T-helper 9 cell (primary cell): ENCODE measurements at regions not wholly inside any gene's neighbourhood (a gene's known extent, or its start where the extent isn't known, plus 50 kb on each side); places are given as distances from the start of the nearest gene placed in this dataset.
"Not testable (repeated sequence)": the region's sequence is repeated elsewhere in the genome, so short reads cannot be mapped to it uniquely, and the experiment has no call there.

Experiments
- DNase-seq: peaks from one replicate; pipeline ENCODE4 v3.0.0-alpha.2; 2020

DNA sequence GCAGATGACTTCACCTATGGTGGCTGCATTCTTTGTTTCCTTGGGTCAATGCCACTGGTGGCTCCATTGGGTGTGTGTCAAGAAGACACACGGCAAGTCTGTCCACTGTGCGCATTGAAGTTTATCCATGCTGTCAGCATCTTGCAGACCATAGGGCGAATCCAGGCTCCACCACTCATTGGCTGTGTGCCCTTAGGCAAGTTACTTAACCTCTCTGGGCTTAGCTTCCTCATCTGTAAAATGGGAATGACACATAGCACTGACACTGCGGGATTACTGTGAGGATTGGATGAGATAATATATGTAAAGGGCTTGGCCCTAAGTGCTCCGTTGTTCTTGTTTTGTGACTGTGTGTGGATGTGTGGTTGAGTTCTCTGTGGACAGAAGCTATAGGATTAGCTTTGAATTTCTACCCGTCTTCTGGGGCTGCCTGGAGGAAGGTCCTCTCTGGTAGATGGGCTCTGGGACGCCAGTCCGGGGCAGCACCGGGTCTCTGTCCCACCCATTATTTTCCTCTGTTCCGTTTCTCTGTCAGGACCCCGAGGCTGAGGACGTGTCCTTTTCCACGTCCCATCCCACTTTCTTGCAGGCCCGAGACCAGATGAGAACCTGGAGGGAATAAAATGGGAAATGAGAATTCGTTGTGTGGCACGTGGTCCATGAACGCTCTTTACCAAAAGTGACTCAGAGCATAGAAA is 178.4 kb downstream of the IRF8 start:
- no peak for DNase-seq

DNA sequence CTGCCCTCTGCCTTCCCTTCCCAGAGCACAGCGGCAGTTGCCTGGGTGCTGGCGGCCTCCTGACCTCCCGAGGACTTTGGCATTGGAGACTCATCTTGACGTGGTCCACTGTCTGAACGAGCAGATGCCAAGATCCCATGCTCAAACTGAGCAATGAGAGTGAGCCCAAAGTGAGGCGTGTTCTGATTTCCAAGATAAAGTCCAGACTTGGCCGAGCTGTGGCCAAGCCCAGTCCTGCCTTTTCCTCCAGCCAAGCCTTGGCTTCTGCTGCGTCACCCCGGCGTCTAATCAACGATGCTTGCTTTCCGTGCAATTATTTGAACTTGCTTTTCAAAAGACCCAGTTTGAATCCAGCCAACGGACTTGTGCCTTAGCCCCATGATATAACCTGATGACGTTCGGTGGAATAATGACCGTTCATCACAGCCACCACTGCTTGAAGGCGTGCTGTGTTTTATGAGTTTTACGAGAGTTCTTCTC is 179.2 kb downstream of the IRF8 start:
- no peak for DNase-seq

DNA sequence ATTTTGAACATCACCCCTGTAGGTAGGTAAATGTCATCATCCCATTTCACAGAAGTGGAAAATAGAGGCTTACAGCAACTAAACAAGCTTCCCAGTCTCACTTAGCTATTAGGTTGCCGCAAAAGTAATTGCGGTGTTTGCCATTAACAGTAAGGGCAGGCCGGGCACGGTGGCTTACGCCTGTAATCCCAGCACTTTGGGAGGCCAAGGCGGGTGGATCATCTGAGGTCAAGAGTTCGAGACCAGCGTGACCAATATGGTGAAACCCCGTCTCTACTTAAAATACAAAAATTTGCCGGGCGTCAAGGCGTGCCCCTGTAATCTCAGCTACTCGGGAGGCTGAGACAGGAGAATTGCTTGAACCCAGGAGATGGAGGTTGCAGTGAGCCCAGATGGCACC is 179.7 kb downstream of the IRF8 start:
- not testable (repeated sequence) for DNase-seq

DNA sequence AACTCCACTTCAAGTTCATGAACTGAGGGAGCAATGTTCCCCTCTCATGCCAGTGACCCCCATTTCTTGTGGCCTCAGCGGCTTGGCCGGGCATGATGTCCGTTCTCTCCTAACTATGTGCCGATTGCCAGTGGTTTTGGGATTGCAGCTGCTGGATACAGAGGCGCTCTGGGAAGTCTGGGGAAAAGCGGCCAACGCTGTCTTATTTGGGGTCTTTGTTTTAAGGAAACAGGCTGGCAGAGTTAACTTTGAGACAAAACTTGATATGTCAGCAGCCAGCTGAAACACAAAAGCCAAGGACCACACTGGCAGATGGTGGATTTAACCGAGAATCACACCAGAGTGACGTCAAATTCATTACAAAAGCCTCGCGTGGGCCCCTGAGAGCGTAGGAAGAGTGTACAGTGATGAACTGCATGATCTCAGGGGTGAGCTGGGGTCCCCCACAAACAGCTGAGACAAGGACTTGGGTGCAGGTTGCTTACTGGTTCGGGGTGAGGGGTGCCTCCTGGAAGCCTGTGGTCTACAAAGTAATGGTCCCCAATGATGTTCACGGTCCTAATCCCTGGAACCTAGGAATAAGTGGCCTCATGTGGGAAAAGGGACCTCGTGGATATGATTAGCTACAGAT is 180.4 kb downstream of the IRF8 start:
- no peak for DNase-seq

DNA sequence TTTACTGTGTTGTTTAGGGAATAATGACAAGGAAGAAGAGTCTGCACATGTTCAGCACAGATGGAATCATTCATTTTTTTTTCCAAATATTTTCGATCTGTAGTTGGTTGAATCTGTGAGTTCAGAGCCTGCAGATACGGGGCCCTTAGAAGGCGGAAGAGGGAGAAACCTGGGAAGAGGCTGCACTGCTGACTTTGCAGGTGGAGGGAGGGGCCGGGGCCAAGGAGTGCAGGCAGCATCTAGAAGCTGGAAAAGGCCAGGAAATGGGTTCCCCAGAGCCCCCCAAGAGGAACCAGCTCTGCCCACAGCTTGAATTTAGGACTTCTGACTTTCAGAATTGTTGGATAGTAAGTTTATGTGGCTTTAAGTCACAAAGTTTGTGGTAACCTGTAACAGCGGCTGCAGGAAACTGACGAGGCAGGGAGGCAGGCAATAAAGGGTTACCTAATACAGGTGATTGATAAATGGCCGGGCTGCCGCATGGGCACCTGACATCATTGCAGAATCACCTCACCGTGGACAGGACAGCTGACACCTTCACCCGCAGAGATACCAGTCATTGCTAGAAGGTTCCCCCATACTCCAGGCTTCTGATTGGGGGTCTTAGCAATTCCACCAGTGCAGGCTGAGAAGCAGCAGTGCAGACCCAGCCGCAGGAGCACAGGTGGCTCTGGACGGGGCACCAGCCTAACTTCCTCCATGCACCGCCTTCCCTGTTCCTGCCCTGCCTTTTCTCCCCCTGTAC is 181.3 kb downstream of the IRF8 start:
- no peak for DNase-seq

DNA sequence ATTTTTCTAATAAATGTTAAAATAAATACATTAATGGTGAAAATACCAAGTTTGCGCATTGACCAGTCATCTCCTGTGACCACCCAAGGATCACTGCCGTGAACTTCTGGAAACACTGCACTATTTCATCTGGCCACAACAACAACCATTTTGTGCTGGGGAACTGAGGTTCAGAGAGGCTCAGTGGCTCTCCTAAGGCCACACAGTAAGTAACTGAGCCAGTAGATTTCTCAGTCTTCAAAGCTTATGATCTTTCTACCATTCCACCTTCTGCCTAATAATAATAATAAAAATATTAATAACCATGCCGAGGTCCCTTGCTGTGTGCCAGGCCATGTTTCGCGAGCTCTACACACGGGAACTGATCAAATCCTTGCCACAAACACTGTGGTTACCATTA is 182.0 kb downstream of the IRF8 start:
- no peak for DNase-seq

DNA sequence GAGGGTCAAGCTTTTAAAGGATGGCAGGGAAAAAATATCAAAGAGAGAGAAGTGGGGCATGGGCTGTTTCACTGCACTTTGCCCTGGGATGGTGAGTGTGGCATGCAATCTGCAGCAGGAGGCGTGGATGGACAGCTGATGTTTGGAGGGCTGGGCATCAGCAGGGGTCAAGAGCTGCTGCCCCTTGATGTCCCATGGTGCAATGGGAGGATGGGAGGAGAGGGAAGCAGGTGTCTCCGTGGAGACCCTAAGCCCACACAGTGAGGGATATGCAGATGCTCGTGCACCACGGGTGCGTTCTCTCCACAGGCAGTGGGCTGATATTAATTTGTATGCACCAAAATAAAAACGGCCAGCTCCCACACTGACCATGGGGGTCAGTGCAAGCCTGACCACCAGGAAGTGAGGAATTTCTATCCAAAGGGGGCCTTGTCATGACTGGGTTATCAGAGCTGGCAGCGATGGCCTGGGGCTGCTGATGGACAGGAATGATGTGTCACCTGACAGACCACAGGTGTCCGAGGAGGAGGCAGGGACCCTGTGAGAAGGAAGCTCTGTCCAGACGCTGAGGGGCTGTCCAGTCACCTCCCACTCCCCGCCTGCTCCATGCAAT is 183.6 kb downstream of the IRF8 start:
- no peak for DNase-seq

DNA sequence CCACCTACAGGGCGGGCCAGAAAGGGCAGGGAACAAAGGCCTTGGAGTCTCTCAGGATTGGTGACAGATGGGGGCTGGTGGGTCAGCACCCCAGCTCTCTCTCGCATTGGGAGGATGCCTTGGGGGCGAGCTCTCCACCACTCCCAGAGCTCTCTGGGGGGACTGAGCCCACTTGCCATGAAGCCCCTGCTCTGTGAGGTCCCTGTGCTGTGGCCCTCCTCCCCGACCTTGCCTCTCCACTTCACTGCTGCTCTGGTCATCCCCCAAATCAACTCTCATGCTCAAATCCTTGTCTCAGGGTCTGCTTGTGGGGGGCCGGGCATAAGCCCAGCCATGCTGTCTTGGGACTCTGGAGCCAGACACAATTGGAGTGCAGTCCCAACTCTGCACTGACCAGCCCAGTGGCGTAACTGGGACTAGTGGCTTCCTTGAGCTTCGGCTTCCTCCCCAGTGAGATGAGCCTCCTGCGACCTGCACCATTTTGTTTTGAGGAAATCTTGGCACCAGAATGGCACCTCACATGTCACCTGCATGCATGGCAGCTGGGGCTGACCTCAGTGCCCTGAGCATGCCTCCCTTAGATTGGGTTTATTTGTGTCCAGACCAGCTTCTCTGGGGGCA is 184.5 kb downstream of the IRF8 start:
- no peak for DNase-seq

DNA sequence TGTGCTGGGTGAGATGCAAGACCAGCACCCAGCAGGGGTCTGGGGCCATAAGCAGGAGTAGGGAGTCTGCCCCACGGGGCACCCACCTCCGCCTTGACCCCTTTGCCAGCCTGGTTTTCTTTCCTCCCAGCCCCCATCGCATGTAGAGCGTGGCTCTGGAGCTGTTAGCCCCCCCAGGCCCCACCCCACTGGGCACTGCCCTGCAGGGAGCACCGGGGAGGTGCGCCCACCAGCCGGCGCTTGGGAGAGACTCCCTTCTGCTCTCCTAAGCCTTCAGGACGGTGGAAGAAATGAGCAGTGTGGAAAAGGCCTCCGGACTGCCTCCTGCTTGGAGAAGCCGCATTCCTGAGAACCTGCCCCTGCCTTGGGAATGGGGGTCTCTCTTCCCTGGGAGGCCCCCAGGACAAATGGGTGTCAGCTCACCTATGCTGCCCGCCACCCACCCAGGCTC is 186.2 kb downstream of the IRF8 start:
- no peak for DNase-seq

DNA sequence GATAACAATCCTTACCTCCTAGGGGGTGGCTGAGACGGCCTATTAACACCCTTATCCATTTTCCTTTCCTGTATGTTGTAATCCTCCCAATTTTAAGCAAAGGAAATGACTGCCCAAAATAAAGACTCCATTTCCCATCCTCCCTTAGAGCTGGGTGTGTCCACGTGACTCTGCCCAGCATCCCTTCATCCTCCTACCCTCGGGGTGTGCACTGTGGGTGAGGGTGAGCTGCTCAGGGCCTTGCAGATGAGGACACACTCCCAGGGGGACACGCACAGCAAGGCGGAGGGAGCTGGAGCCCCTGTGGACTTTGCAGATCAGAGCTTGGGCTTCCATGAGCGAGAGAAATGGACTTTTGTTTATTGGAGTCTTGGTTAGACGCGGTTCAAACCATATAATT is 186.8 kb downstream of the IRF8 start:
- no peak for DNase-seq

DNA sequence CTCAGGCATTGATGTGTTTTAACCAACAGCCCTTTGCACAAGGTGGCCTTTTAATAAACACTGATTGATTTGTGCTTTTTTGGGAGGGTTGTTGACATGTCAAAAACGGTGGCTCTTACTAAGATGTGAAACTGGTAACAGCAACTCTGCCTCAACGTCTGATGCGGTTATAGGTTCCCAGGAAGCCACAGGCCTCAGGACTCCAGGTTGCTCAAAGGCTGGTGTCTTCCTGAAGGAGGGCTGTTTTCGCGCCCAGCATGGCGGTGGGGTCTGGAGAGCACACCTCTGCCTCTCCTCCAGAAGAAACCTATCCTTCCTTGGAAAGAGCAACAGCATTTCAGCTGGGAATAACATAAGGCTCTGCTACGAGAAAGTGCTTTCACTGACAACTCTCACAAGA is 187.5 kb downstream of the IRF8 start:
- DNase-seq = no peak

DNA sequence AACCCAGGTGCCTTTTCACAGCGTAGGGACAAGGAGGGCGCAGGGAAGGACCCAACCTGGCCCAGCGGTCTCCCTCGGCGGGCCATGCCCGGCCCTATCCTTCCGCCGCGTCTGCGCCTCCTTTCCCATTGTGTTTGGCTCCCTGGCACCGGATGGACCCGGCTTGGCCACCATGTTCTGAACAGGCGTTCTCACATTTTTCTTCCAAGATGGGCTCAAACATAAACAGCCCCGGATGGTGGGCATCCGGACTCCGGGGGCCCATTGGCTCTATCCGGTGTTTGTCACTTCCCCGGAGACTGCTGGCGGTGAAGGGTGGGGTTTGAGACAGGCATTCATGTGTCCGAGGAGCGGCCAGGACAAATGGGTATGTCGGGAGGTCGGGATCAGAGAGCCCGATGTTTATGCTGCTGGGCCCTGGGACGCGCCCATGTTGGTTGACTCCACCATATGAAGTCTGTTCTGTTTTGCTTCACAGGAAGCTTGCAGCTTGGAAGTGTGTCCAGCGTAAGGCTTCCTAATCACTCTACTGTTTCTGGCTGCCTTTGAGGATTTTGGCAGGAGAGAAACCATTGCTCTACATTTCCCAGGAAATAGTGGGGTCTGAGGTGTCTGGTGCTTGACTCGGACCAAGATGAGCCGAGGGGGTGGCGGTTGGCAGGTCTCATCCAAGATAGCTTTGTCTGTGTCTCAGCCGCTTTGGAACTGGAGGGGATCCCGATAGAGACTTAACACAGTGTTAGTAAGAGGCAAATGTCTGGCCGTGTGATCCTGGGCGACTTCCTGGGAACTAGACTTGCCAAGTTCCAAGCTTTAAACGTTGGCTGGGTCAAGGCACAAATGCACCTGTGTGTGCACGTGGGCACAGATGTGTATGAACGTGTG is 188.3 kb downstream of the IRF8 start:
- no peak for DNase-seq

DNA sequence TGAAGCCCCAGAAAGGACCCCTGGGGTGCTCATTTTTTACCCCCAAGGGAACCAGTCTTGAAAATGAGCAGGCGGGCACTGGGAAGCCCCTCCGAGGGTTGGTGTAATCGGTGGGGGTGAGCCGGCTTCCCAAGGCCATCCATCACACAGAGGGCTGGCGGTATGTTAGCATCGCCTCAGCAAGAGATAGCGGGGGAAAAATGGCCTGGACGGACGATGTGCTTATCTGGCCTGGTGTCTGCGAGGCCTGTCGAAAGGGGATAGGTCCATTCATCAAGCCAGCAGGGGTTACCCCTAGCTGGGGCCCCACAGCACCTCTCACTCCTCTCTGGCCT is 188.9 kb downstream of the IRF8 start:
- no peak for DNase-seq

DNA sequence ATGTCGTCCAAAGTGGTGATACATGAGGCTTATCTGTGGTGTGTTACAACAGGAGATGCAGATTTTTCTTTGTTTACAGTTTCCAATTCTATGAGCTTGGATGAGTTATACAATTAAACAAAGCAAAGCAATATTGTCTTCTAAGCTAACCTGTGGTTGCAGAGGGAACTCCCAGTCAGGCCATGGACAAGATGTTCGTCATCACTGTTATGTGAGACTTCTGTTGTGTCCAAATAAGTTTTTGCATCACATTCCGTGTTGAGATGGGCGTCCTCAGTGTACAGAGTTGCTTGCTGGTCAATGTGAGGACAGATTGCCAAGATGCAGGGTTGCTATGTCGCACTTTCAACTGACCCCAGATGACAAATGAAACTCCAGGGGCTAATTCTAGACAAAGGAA is 189.3 kb downstream of the IRF8 start:
- DNase-seq = no peak

DNA sequence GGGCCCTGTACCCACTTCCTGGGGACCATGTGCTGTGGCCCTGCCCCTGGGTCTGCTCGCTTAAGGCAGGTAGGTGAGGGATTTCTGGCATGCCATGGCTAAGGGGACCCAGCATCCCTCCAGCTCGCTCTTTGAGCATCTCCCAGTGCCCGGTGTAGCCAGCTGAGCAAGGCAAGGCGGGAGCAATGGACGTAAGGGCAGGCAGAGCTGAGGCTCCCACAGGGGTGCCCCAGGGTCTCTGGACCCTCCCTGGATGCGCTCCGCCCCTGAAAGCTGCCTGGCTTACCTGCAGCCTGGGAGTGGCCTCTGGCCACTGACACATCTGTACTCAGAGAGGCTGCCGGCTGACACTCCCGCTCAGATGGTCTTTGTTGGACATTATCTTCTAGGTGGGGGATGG is 189.9 kb downstream of the IRF8 start:
- no peak for DNase-seq

DNA sequence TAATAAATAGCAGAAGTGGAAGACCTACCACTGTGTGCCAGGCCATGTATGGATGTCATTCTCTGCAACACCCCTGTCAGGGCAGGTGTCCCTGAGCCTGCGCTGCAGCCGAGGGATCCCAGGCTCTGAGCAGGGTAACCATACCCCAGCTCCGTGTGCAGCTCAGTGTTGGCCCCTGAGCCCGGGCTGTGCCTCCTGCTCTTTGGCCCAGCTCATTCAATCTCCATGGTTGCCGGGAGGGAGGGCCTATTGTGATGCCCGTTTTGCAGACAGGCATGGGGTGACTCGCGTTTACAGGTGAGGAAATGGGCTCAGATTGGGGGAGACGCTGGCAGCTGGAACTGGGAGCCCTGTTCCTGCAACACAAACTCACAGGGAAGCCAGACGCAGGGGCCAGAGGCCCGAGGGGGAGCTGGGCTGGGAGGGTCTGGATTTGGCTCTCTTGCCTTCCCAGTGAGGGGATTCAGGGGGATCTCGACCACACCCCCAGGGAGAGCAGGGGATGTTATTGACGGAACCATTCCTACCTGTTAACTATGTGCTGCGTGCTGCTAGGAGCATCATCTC is 190.5 kb downstream of the IRF8 start:
- no peak for DNase-seq

DNA sequence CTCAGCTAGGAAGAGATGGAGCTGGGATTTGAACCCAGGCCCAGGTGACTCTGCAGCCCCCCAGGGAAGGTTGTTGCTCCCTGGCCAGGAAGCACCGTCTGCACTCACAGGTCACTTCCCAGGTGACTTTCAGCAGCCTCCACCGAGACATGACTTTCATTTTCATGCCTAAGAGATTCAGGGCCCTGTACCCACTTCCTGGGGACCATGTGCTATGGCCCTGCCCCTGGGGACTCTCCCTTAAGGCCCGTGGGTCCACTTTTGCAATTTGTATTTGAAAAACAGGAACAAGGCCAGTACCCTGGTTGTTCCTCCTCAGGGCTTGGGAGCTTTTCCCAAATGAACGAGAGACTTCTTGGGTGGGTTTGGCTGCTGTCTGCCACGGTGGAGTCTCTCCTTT is 191.0 kb downstream of the IRF8 start:
- DNase-seq = no peak

DNA sequence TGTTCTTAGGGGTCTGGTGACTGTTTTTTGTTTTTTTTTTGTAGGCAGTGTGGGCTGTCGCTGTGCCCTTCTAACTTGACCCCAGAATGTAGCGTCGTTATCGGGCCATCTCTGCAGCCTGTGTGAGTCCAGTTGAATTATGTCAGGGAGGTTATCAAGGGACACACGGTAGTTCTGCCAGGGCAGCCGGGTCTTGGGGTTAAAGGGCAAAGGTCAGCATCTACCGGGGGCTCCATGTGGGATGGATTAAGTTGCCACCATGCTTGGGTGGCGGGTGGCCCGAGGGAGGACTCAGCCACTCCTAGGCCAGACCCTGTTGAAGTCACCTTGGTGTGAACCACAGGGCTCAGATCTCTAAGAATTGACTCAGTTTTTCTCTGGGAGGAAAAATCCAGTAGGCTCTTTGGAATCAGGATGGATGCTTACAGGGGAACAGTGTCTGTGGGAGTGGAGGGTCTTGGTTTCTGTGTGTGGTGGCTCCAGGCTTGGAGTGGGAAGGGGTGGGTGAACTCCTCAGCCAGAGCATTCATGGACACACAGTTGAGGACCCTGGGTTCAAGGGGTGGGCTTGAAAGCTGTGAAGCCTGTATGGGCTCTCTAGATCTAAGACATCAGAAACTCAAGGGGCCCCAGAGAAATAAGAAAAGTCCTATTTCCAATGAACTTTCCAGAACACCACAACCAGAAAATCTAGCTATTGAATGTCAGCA is 191.7 kb downstream of the IRF8 start:
- DNase-seq = no peak

DNA sequence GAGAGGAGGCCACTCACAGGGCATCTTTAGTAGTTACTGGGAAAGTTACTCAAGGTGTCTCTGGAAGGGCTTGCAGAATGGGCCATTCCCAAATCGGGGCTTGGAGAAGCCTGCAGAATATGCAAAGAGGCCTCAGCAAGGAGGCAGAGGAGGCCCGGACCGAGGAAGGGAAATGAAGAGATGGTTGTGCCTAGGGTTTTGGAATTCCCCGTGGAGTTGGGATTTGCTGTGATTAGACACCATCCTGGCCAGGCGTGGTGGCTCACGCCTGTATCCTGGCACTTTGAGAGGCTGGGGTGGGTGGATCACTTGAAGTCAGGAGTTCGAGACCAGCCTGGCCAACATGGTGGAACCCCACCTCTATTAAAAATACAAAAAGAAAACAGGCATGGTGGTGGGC is 193.0 kb downstream of the IRF8 start:
- no peak for DNase-seq

DNA sequence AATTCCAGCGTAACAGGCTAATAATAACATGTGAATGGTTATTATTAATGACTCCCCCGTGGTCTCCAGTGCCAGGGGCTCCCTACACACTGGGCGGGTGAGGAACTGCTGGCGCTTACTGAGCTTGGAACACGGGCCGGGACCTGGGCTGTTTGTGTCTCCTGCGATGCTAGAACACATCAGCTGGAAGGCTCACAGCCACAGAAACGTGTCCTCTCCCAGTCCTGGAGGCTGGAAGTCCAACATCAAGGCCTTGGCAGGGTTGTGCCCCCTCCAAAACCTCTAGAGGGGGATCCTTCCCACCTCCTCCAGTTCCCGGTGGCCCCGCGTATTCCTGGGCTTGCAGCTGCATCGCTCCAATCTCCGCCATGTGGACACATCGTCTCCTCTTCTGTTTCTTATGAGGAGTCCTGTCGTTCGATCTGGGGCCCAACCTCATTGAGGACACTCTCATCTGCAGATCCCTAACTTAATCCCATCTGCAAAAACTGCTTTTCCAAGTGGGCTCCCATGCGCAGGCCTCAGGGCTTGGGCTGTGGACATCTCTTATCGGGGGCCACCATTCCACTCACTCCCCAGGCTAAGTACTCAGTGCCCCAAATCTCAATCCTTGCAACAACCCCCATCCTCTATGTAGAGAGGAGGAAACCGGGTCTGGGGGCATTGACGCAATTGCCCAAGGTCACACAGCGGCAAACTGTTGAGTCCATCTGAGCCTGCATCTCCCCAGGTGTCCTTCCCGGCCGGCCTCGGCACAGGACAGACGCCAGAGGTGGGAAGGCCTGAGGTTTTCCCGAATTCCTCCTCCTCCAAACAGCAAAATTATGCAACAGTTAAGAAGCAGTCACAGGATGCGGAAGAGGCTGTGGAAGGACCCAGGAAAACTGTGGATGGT is 193.9 kb downstream of the IRF8 start:
- DNase-seq = no peak
